DMS114 treated with DMSO at 0.1 percent for 48 hours (cell line): ENCODE measurements at regions not wholly inside any gene's neighbourhood (a gene's known extent, or its start where the extent isn't known, plus 50 kb on each side); places are given as distances from the start of the nearest gene placed in this dataset.

Source experiments
- DNase-seq: peaks from one replicate; lab custom pipeline; 2025; ENCODE audit not compliant: unreplicated experiment; lab: John Stamatoyannopoulos, UW

DNA sequence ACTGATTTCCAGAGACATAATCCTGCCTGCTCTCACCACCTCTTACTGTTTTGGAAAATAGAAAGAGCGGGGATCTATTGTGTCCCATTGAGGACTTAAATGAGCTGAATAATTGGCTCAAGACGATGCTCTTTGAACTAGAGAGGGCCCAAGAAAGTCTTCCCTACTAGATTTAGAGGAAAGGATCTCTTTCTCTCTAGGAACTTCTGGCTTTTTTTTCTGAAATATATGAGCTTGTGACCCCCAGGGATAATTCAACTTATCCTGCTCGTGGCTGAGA, 461.4 kb upstream of the KIRREL3 start:
- DNase-seq: no peak

DNA sequence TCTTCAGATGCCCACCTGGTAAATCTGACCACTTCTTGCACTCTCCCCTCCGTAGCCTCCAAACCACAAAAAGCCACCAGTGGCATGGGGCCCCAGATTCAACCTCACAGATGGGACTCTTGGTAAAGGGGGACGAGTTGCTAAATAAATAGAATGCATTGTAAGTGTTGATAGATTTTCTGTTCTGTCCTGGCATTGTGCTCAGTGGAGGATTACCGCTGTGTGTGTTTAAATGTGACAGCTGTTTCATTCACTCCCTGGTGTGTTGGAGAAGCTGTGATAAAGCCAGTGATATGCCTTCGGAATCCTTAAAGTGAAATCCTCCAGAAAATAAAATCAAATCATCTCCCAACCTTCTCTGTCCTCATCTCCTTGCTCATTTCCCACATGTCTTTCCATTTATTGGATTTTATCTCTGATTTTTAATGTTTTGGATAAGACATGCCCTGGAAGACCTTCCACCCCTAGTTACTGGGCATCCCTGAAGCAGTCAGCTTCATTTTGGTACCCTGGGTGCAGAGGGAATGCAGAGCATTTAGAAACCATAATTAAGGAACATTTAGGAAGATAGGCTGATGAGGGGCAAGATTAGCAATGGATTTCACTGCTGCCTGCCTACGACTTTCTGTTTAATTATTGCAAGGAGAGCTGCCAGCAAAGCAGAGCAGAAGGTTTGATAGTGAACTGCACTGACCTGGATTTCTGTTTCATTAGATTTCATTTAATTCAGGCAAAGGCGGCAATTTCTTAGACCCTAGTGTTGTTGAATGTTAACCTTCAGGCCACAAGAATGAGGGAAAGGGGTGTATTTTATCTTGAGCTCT, 460.9 kb upstream of the KIRREL3 start:
- no peak for DNase-seq

DNA sequence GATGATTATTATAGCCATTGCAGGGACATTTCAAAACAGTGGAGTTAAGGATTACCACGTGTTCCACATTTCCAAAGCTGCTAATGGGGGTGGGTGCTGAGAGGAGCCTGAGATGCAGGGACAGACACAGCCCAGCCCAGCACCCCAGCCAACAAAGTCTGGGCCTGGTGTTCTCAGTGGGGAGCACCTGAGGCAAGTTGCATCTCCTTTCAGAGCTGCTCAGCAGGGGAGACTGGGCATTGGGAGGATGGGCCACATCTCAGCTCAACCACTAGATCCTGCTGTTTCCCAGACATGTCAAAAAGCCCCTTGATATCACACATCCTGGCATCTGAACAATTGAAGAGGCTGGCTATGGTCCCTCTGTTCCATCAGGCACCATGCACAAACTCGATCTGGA, 458.0 kb upstream of the KIRREL3 start:
- no peak for DNase-seq

DNA sequence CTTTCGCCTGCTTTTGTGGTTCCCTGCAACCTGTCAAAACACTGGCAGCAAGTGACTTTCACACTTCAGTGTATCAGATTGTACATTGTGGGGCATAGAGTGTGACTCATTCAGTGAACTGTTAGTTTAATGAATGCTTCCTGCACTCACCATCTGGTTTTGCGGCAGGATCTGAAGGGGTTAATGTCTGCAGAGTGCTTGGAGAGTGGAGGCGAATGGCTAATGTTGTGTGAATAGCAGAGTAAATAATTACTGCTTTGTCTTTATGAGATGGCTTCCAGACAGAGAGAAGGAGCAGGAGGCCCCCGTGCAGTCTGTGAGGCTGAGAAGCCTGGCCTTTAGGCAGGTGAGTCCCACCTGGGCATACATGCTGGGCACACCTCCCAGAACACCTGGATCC, 454.3 kb upstream of the KIRREL3 start:
- no peak for DNase-seq

DNA sequence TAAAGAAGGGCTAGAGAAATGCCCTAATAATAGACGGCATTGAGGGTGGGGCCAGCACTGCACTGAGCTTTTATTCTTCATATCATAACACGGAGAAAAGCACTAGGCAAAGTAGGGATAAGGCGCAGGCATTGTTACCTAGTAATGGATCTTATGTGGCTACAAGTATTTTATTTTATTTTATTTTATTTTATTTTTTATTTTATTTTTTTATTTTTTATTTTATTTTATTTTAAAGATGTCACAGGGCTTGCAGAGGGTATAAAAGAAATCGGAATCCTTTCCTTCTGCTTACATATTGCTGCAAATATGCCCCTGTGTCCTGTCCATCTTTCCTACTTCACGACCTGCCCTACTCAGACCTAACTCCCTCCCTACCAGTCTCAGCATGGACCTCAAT, 452.0 kb upstream of the KIRREL3 start:
- no peak for DNase-seq

DNA sequence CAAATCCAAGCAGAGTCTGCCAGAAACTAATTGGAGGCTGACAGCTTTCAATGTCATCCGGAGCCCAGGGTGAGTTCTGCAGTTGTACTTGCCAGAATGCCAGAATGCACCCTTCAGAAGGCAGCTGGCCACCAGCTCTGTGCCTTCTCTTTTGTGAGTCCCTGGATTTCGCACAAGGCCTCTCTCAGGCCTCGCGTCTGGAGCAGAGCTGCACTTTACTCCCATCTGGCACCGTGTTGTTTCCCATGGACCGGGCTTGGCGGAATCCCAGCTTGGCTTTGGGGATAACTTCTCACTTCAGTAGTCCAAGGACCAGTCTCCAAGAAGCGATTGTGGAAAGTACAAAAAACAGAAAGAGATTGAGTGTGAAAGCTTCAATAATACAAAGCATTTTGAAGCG, 451.3 kb upstream of the KIRREL3 start:
- no peak for DNase-seq

DNA sequence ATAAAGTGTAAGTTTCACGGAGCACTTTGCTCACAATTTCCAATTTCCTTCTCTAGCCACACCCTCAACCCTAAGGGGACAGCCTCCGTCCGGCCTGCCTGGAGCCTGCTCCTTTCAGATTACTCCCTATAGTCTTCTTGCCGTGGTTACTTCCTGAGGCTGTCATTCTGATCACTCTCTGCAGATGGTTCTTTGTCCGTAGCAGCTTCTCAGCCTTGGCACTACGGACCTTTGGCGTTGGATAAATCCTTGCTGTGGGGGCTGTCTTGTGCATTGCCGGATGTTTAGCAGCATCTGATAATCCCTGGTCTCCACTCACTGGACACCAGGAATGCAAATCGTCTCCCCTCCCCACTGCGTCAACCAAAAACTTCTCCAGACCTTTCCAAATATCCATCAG, 447.5 kb upstream of the KIRREL3 start:
- no peak for DNase-seq

DNA sequence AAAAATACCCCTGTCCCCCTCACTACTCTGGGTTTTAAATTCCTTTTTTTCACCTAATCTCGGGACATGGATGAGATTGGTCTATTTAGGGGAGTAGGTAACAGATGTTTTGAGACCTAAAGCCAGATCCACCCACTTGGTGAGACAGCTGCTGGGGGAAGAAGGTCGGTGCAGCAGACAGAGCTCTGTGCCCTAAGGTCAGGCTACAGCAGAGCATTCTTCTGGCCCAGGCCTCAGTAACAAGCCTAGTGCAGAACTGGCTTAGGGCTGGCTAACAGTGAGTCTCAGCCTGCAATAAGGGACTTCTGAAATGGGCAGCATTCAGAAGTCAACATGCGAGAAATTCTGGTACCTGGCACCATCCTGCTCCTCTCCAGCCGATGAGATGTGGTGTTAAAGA, 444.9 kb upstream of the KIRREL3 start:
- no peak for DNase-seq

DNA sequence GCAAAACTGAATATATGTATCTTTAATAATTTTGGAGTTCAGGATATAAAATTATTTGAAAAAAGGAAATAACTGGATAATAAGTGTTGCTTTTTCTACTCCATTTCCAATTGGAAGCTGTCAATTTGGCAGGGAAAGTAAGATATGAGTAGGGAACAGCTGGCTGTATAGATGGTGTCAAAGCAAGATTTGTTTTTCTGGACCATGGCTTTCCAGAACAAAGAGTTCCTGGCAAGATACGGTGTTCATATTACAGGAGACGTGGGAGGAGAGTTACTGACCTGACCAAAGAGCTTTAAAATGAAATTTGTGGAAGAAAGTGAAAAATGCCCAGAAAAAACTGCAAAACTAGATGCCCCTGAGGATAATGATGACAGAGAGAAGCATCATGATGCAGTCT, 442.7 kb upstream of the KIRREL3 start:
- no peak for DNase-seq

DNA sequence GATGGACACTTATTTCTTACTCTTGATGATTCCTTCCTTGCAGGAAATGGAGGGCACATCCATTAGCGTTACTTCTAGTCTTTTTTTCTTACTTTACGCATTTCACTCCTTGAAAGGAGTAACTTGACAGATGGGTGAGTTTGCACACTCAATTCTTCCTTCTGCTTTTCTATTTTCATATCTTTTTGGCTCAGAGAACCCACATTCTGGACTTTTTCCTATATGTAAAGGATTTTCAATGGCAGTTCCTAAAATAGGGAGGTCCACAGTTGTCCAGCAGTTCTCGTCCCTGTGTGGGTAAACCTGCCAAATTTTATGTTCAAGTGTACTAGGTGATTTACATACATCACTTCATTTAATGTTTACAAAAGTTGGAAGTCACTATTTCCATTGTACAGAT, 440.0 kb upstream of the KIRREL3 start:
- no peak for DNase-seq

DNA sequence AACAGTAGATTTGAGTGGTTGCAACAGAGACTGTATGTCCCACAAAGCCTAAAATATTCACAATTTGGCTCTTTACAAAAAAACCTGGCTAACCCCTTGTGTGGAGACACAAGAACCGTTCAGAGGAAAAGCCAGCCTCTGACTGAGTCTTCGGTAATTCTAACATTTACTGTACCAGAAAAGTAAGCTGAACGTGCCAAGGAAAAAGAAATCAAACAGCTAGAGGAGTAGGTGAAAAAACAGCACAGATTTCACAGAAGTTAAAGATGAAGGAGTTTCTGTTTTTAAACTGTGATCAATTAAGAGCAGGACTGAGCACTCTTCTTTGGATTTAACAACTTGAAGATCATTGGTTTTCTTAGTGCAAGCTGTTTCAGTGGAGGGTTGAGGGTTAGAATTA, 424.7 kb upstream of the KIRREL3 start:
- no peak for DNase-seq

DNA sequence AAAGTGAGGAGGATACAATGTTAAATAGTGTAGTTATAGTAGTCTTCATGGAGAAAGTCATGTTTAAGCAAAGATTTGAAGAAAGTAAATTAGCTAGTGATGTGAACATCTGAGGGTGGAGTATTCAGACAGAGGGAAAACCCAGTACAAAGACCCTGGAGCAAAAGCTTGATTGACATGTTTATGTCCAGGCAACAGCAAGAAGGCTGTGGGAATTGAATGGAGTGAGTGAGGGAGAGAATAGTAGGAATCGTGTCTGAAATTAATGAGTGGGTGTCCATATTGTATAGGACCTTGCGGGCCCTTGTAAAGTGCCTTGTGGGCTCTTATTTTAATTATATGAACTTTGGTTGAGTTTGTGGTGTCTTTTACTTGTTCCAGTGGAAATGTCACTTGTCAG, 424.1 kb upstream of the KIRREL3 start:
- no peak for DNase-seq

DNA sequence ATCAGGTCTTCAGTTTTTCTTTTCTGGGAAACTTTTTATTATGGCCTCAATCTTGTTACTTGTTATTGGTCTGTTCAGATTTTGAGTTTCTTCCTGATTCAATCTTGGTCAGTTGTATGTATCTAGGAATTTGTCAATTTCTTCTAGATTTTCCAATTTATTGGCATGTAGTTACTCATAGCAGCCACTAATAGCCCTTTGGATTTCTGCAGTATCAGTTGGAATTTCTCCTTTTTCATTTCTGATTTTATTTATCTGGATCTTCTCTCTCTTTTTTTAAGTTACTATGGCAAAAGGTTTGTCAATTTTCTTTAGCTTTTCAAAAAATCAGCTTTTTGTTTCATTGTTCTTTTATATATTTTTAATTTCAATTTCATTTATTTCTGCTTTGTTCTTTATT, 419.6 kb upstream of the KIRREL3 start:
- DNase-seq: no peak

DNA sequence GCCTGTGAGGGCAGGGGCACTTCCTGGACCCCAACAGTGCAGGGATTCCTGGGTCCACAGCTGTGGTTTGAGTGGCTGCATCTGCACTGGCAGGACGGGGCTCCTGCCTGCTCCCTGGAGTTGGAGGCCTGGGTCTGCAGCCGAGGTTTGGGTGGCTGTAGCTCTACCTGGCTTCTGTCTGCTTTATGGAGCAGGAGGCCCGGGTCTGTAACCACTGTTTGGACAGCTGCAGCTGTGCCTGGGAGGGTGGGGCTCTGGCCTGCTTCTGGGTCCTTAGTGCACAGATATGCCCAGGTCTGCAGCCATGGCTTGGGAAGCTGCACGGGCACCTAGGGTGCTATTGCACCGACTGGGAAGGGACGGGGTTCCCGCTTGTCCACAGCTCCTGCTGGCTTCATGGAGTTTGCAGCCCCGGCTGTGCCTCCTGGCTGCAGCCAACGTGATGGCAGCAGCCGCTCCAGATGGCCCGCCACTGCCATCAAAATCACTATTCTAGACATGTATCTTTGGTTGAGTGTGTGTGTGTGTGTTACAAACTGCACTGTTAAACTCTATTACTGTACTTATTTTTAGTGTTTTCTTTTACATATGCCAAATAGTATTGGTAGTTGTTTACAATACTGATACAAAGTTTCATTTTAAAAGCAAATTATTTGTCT, 412.3 kb upstream of the KIRREL3 start:
- DNase-seq: no peak

DNA sequence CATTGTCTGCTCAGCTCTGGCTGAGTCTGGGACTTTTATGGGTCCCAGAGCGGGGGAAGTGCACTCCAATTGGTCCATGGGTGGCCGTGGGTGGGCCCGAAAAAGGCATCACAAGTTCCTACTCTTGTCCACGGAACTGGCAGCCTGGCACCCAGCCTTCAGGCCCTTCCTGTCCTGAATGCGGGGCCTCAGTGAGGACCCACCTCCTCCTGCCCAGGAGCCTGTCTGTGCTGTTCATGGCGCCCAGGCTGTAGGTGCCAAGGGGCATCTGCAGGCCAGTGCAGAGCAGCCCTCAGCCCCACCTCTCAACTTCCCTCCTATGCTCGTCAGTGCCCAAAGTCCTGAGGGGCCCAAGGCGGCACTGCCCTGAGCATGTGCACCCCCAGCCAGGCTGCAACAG, 411.7 kb upstream of the KIRREL3 start:
- DNase-seq: no peak

DNA sequence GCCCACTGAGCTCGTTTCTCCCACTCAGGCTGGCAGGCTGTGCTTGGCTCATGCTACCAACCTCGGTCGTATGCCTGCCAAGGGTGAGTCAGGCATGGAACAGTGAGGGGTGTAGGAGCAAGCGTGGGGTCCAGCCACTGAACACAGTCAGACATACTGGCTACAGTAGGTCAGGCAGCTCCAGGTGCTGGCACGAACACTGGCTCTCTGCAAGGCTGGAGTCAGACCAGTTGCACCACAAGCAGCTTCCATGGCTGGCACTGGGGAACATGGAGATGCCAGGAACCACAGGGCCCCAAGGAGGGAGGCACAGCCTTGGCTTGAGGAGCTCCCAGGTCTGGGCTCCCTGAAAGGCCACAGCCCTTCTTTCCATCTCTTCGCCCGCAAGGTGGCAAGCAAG, 410.7 kb upstream of the KIRREL3 start:
- DNase-seq: no peak

DNA sequence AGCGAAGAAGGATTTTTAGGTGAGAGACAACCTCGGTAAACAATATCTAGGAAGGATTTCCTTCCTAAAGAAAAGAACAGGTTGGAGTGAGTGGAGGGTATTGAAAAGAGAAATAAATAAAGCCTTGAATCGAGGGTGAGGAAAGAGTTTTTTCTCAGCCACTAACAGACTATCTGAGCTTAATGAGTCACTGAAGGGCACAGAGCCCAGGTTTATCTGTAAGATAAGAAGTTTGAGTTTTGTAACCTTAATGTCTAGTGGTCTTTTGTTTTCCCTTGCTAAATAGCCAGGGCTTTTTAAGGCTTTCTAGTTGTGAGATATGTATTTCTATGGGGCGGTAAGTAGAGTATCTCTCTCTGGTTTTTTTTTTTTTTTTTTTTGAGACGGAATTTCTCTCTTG, 394.5 kb upstream of the KIRREL3 start:
- no peak for DNase-seq

DNA sequence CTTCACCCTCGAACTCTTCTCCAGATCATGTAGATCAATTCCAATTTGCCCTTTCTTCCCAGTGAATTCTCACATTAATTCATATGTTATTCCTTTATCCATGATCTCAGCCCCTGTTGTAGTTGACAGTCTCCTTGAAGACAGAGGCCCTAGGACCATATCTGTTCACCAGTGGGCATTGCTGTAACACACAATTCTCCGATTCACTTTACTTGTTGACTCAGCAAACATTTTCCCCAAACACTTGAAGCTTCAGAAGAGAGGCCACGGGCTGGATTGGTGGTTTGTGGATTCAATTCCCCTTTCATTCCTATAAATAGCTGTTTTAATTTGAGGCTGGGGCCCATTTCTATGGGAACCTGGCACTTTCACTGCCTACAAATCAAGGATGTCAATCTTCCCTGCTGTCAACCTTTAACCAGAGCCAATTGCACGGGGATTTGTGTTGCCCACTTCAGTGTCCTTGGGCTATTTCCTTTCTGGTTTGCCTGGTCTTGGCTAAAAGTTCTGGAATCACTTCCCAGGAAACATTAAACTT, 393.0 kb upstream of the KIRREL3 start:
- no peak for DNase-seq

DNA sequence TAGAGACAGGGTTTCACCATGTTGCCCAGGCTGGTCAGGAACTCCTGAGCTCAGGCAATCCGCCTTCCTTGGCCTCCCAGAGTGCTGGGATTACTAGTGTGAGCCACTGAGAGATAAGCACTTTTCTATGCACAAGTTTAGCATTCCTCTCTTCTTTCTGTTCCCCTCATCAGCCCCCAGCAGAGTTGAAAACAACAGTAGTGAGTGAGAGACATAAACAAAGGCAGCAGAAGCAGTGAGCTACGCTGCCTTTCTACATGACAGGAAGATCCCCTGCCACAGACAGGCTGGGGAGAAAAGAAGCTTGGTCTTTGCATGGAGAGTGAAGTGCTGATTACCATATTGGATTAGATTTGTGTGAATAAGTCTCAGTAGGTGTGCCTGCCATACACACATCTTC, 392.0 kb upstream of the KIRREL3 start:
- DNase-seq: no peak

DNA sequence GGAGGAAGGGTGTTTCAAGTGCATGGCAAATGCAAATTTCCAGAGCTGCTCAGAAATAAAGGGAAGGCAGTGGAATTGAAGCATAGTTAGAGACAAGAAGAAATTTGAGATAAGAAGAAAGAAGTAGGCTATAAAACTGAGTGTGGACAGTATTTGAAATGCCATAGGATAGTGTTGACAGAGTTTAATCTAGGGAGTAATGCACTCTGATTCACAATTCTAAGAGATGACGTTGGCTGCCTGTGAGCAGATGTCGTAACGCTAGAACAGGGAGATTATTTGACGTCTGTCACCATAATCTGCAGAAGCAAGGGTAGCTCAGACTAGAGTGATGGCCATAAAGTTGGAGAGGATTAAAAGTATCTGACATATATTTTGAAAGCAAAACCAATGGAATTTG, 389.9 kb upstream of the KIRREL3 start:
- DNase-seq: no peak

DNA sequence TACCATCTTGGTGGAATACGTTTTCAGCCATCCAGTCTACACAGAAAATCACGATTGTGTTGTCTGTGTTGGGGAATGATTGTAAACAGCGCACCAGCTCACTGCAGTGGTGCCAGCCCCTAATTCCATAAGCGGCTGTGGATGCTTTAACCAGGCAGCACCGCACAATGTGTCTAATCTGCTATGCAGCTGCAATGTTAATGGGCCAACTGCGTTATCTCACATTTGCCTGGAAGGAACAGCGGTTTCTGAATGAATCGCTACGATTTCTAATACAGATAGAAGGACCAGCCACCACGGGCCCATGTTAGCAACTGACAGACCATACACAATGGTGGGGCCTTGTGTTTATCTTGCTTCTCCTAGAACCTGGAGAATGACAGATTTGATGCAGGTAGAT, 384.5 kb upstream of the KIRREL3 start:
- DNase-seq: no peak

DNA sequence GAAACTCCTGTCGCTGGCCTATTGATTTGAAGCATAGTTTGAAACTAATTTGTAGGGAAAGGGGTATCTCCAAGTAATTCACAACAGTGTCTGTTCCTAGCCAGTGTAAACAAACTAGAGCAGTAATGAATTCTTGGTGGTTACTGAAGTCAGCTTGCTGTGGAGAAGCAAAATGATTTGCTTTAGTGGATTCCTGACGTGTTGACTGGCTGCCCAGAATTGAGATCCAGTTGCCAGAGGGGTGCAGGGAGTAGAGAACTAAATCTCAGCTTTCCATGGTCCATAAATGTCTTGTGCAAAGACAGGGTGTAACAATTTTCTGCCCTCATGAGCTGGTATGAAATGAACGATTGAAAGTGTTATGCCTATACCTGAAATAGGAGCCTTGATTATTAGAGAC, 382.5 kb upstream of the KIRREL3 start:
- DNase-seq: no peak

DNA sequence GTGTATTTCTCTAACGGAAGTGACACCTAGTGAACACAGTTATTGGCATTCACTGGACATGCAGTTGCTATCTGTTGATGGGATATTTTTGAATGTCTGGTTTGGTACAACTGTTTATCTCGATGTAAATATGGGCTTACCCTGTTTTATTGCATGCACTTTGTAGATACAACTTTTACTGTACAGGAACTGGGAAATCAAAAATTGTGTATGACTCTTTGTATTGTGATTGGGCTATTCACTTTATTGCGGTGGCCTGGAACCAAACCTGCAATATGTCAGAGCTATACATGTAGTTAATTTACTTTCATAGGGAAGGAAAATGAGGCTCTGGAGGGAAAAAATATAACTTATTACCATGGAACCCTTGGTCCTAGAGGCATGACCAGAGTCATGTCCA, 380.7 kb upstream of the KIRREL3 start:
- DNase-seq: no peak
